HG03439 (cell line): ENCODE measurements at regions not wholly inside any gene's neighbourhood (a gene's known extent, or its start where the extent isn't known, plus 50 kb on each side); places are given as distances from the start of the nearest gene placed in this dataset.
"Not testable (repeated sequence)": the region's sequence is repeated elsewhere in the genome, so short reads cannot be mapped to it uniquely, and the experiment has no call there.

Experiments
- ATAC-seq: cut with Tn5 transposase; IDR thresholded peaks from one replicate; pipeline ENCODE4 v1.9.1; 2021; ENCODE audit warnings: mild to moderate bottlenecking, moderate library complexity; ENCODE audit not compliant: unreplicated experiment

GRCh38 chr7:125181569-125182267, 252.1 kb upstream of the POT1 start:
- not testable (repeated sequence) for ATAC-seq

GRCh38 chr7:125173571-125173970, 243.9 kb upstream of the POT1 start:
- ATAC-seq: no peak

- ATAC-seq: no peak
Measured at GRCh38 chr7:125169088-125169487, 239.5 kb upstream of the POT1 start.

- no peak for ATAC-seq
Measured at GRCh38 chr7:125154930-125155329, 225.3 kb upstream of the POT1 start.

- no peak for ATAC-seq
Measured at GRCh38 chr7:125149151-125149550, 219.5 kb upstream of the POT1 start.

GRCh38 chr7:125147047-125147446, 217.4 kb upstream of the POT1 start:
- ATAC-seq: no peak

GRCh38 chr7:125136755-125137532, 207.3 kb upstream of the POT1 start:
- no peak for ATAC-seq

GRCh38 chr7:125136341-125136740, 206.7 kb upstream of the POT1 start:
- ATAC-seq: no peak

GRCh38 chr7:125130173-125130572, 200.5 kb upstream of the POT1 start:
- no peak for ATAC-seq

- no peak for ATAC-seq
Measured at GRCh38 chr7:125127304-125127703, 197.7 kb upstream of the POT1 start.

GRCh38 chr7:125126376-125126775, 196.8 kb upstream of the POT1 start:
- ATAC-seq: no peak

GRCh38 chr7:125125315-125125714, 195.7 kb upstream of the POT1 start:
- ATAC-seq: no peak

GRCh38 chr7:125122173-125122572, 192.5 kb upstream of the POT1 start:
- ATAC-seq: no peak

- no peak for ATAC-seq
Measured at GRCh38 chr7:125119559-125120115, 190.0 kb upstream of the POT1 start.

- ATAC-seq: no peak
Measured at GRCh38 chr7:125118444-125118843, 188.8 kb upstream of the POT1 start.

GRCh38 chr7:125112850-125113249, 183.2 kb upstream of the POT1 start:
- ATAC-seq: no peak

GRCh38 chr7:125099519-125099918, 169.9 kb upstream of the POT1 start:
- no peak for ATAC-seq

GRCh38 chr7:125098377-125098970, 168.8 kb upstream of the POT1 start:
- peak; percentile 83 for ATAC-seq

- no peak for ATAC-seq
Measured at GRCh38 chr7:125090596-125090995, 161.0 kb upstream of the POT1 start.

GRCh38 chr7:125089171-125089570, 159.5 kb upstream of the POT1 start:
- ATAC-seq: no peak

GRCh38 chr7:125088555-125088954, 158.9 kb upstream of the POT1 start:
- no peak for ATAC-seq

- no peak for ATAC-seq
Measured at GRCh38 chr7:125085084-125085483, 155.5 kb upstream of the POT1 start.
